ENCODE measurements at regions not wholly inside any gene's neighbourhood (a gene's known extent, or its start where the extent isn't known, plus 50 kb on each side); places are given as distances from the start of the nearest gene placed in this dataset.

- dilution Hi-C loops (cut with MboI; ENCODE audit: extremely low pct_ligation_motif_present, low sequenced_read_pairs): no loop called here
- Histone ChIP-seq H3K9ac (replicated peaks; ENCODE audit: extremely low read depth, insufficient read depth, low read length) (no peak overlapping the region), H3K27me3 (ENCODE audit: control insufficient read depth in 2 of 2, insufficient read depth in 2 of 2, low read length in 2 of 2) (peaks cover 0 to 1% of the 10 kb centered on the region in 2 experiments), H3K4me1 (ENCODE audit: control insufficient read depth, extremely low read depth, insufficient read depth, low read length) (no peaks in the 10 kb centered on the region), H4K20me1 (replicated peaks; ENCODE audit: control insufficient read depth, extremely low read depth, insufficient read depth, low read length) (no peaks in the 10 kb centered on the region), H2AFZ (ENCODE audit: low read depth, low read length) (no peak overlapping the region), H3K27ac (ENCODE audit: insufficient read depth, low read depth, low read length) (no peak overlapping the region), H3K9me1 (replicated peaks; ENCODE audit: control insufficient read depth, extremely low read depth, insufficient read depth, low read length) (no peaks in the 10 kb centered on the region), H3K4me3 (replicated peaks in 1 of 3; ENCODE audit: insufficient read depth in 1 of 3, low read depth in 1 of 3, low read length in 3 of 3) (no peak overlapping the region), H3K4me2 (ENCODE audit: insufficient read depth, low read length) (no peak overlapping the region), H3K36me3 (ENCODE audit: control insufficient read depth in 2 of 2, extremely low read depth in 1 of 2, insufficient read depth in 2 of 2, low read length in 2 of 2) (no peaks in the 10 kb centered on the region), H3K79me2 (ENCODE audit: control insufficient read depth, insufficient read depth, low read length) (no peaks in the 10 kb centered on the region), H3K9me3 (replicated peaks; ENCODE audit: control insufficient read depth, insufficient read depth, low read length) (no peaks in the 10 kb centered on the region)
- no peak for TF ChIP-seq MYC (IDR thresholded peaks at IDR 0.05; ENCODE audit: low read depth, low read length)
- TF ChIP-seq EZH2 (IDR thresholded peaks at IDR 0.05; ENCODE audit: borderline replicate concordance, low read depth, low read length, severe bottlenecking): no peak
- TF ChIP-seq FOS (IDR thresholded peaks at IDR 0.05; ENCODE audit: borderline replicate concordance, insufficient read depth, low read length): no peak
- TF ChIP-seq CTCF (IDR thresholded peaks at IDR 0.05; ENCODE audit: extremely low read depth in 1 of 2, insufficient read depth in 1 of 2, low read depth in 1 of 2, low read length in 2 of 2): no peak
- TF ChIP-seq POLR2AphosphoS5 (IDR thresholded peaks at IDR 0.05; ENCODE audit: insufficient read depth, low read depth, low read length): no peak
- TF ChIP-seq POLR2A (IDR thresholded peaks at IDR 0.05; ENCODE audit: low read depth, low read length): no peak
- TF ChIP-seq MAX (IDR thresholded peaks at IDR 0.05; ENCODE audit: insufficient read depth, insufficient read length): no peak
- POLR2A ChIA-PET: no interaction called here
- DNase-seq (ENCODE audit: low read depth, low spot score): no peak
- no peak for FAIRE-seq
- intact Hi-C loops (cut with micrococcal nuclease): no loop called here
- no TSS peak for BruUV-seq (replicated peaks)
- CTCF ChIA-PET: no interaction called here
Measured at GRCh38 chr12:87233671-87234070, 795.5 kb downstream of the C12orf50 start.

GRCh38 chr12:87231818-87232217 lies 797.4 kb downstream of the C12orf50 start:
- DNase-seq (ENCODE audit: low read depth, low spot score) (no peak), FAIRE-seq (no peak)
- Histone ChIP-seq H3K79me2 (ENCODE audit: control insufficient read depth, insufficient read depth, low read length) (no peaks in the 10 kb centered on the region), H3K4me1 (ENCODE audit: control insufficient read depth, extremely low read depth, insufficient read depth, low read length) (no peaks in the 10 kb centered on the region), H3K27me3 (ENCODE audit: control insufficient read depth in 2 of 2, insufficient read depth in 2 of 2, low read length in 2 of 2) (peaks cover 0 to 1% of the 10 kb centered on the region in 2 experiments), H3K36me3 (ENCODE audit: control insufficient read depth in 2 of 2, extremely low read depth in 1 of 2, insufficient read depth in 2 of 2, low read length in 2 of 2) (no peaks in the 10 kb centered on the region), H3K27ac (ENCODE audit: insufficient read depth, low read depth, low read length) (no peak overlapping the region), H4K20me1 (replicated peaks; ENCODE audit: control insufficient read depth, extremely low read depth, insufficient read depth, low read length) (no peaks in the 10 kb centered on the region), H3K9ac (replicated peaks; ENCODE audit: extremely low read depth, insufficient read depth, low read length) (no peak overlapping the region), H3K9me3 (replicated peaks; ENCODE audit: control insufficient read depth, insufficient read depth, low read length) (no peaks in the 10 kb centered on the region), H2AFZ (ENCODE audit: low read depth, low read length) (no peak overlapping the region), H3K4me2 (ENCODE audit: insufficient read depth, low read length) (no peak overlapping the region), H3K9me1 (replicated peaks; ENCODE audit: control insufficient read depth, extremely low read depth, insufficient read depth, low read length) (no peaks in the 10 kb centered on the region), H3K4me3 (replicated peaks in 1 of 3; ENCODE audit: insufficient read depth in 1 of 3, low read depth in 1 of 3, low read length in 3 of 3) (no peak overlapping the region)
- CTCF ChIA-PET: no interaction called here
- no TSS peak for BruUV-seq (replicated peaks)
- POLR2A ChIA-PET: no interaction called here
- TF ChIP-seq CTCF (IDR thresholded peaks at IDR 0.05; ENCODE audit: extremely low read depth in 1 of 2, insufficient read depth in 1 of 2, low read depth in 1 of 2, low read length in 2 of 2): no peak
- dilution Hi-C loops (cut with MboI; ENCODE audit: extremely low pct_ligation_motif_present, low sequenced_read_pairs): no loop called here
- intact Hi-C loops (cut with micrococcal nuclease): no loop called here

Data from endothelial cell of umbilical vein (primary cell).